Kidney epithelial cell (primary cell): ENCODE measurements at regions not wholly inside any gene's neighbourhood (a gene's known extent, or its start where the extent isn't known, plus 50 kb on each side); places are given as distances from the start of the nearest gene placed in this dataset.

Experiments used
- DNase-seq: peaks from one replicate; pipeline ENCODE4 v3.0.0-alpha.2; 2010; ENCODE audit warnings: low read depth
- H3K27me3 ChIP-seq: 2 replicates; pipeline ENCODE4 v1.6.0; 2011; ENCODE audit warnings: low read length; ENCODE audit not compliant: control insufficient read depth, insufficient read depth
- H3K36me3 ChIP-seq: 2 replicates; pipeline ENCODE4 v1.5.1; 2011; ENCODE audit warnings: low read length; ENCODE audit not compliant: control insufficient read depth, insufficient read depth
- H3K4me3 ChIP-seq: 2 replicates; pipeline ENCODE4 v1.5.1; 2011; ENCODE audit warnings: low read depth, mild to moderate bottlenecking, control low read depth, low read length
- CTCF ChIP-seq: IDR thresholded peaks from 2 replicates; pipeline ENCODE4 v1.5.1; 2011; ENCODE audit warnings: mild to moderate bottlenecking, moderate library complexity, low read length, control low read depth, inconsistent platforms; ENCODE audit not compliant: insufficient read depth, poor library complexity, severe bottlenecking

- no peaks in the 10 kb centered on the region for H3K36me3 ChIP-seq
- H3K27me3 ChIP-seq, result no peaks in the 10 kb centered on the region
- no peak for TF ChIP-seq CTCF
- H3K4me3 ChIP-seq, result no peak overlapping the region
- DNase-seq, result no peak
Observed at GRCh38 chr15:35218215-35218614, 133.1 kb upstream of the NANOGP8 start.

DNA sequence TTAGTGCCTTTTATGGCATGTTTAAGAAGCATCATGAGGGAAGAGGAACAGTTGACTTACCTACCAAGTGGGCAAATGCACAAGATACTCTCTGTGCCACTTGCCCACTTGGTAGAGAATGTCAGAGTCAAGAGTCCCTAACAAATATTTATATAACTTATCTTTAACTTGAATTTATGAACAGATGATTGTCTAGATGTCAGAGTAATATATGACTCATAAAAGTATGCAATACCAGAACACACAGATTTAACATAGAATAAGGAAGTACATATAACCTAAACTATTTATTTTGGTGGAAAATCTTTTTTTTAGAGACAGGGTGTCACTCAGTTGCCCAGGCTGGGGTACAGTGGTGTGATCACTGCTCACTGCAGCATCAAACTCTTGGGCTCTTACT, 130.0 kb upstream of the NANOGP8 start:
- no peak for TF ChIP-seq CTCF
- Histone ChIP-seq H3K4me3 (no peak overlapping the region), H3K36me3 (no peaks in the 10 kb centered on the region), H3K27me3 (no peaks in the 10 kb centered on the region)
- no peak for DNase-seq

- Histone ChIP-seq H3K36me3 (no peaks in the 10 kb centered on the region), H3K27me3 (no peaks in the 10 kb centered on the region), H3K4me3 (no peak overlapping the region)
- no peak for DNase-seq
- TF ChIP-seq CTCF, result no peak
Observed at GRCh38 chr15:35211240-35211902, 126.3 kb upstream of the NANOGP8 start.

GRCh38 chr15:35210370-35210769, 125.3 kb upstream of the NANOGP8 start:
- DNase-seq, result no peak
- TF ChIP-seq CTCF, result no peak
- no peaks in the 10 kb centered on the region for H3K36me3 ChIP-seq
- H3K27me3 ChIP-seq, result no peaks in the 10 kb centered on the region
- no peak overlapping the region for H3K4me3 ChIP-seq

GRCh38 chr15:35209838-35210237, 124.7 kb upstream of the NANOGP8 start:
- H3K4me3 ChIP-seq, result no peak overlapping the region
- no peaks in the 10 kb centered on the region for H3K36me3 ChIP-seq
- no peak for DNase-seq
- H3K27me3 ChIP-seq, result no peaks in the 10 kb centered on the region
- TF ChIP-seq CTCF, result no peak

DNA sequence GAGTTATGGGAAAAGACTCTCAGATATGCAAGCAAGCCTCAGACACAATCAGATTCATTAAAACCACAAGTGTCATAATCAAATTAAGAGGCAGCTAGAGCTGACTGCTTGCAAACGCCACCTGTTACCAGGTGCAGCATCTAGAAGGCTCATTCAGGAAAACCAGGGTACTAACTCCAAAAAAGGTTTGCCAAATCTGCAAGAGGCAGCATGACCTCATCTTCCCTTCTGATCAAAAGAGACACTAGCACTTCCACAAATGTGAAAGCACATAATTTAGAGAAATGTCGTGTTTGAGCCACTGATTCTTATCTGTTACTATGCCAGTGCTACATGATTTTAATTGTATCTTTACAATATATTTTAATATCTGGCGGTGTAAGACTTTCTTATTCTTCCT, 123.3 kb upstream of the NANOGP8 start:
- no peaks in the 10 kb centered on the region for H3K36me3 ChIP-seq
- no peak for DNase-seq
- H3K27me3 ChIP-seq, result no peaks in the 10 kb centered on the region
- TF ChIP-seq CTCF, result no peak
- H3K4me3 ChIP-seq, result no peak overlapping the region
